Adrenal gland (tissue), 9 donors: ENCODE measurements at regions not wholly inside any gene's neighbourhood (a gene's known extent, or its start where the extent isn't known, plus 50 kb on each side); places are given as distances from the start of the nearest gene placed in this dataset.
"Not testable (repeated sequence)": the region's sequence is repeated elsewhere in the genome, so short reads cannot be mapped to it uniquely, and the experiment has no call there.

Source experiments
- DNase-seq, 7 donors: peaks; one replicate each; pipeline ENCODE4 v3.0.0-alpha.2; 2019 to 2020
- H3K27ac ChIP-seq, 5 donors: fragments of 200-600 bp; sonication (generic) in 4 of 5; 1 replicate in 3 of 5; 2 replicates in 2 of 5; pipeline versions ENCODE4 v1.5.1 to v1.8.0; 2016 to 2020; ENCODE audit warnings: mild to moderate bottlenecking in 1 of 5
- H3K27me3 ChIP-seq: fragments of 200-600 bp; 2 replicates; pipeline ENCODE4 v1.8.0; 2021
- H3K36me3 ChIP-seq, 2 donors: fragments of 200-600 bp; replicated peaks in 1 of 2; 1 replicate in 1 of 2; 2 replicates in 1 of 2; pipeline versions ENCODE4 v1.5.1 to v1.8.0; 2018 to 2022
- H3K4me1 ChIP-seq, 2 donors: fragments of 200-600 bp; replicated peaks in 1 of 2; 1 replicate in 1 of 2; 2 replicates in 1 of 2; pipeline versions ENCODE4 v1.5.1 to v1.8.0; 2018 to 2021
- H3K4me3 ChIP-seq, 4 donors: fragments of 200-600 bp; sonication (generic) in 3 of 4; one replicate each; pipeline ENCODE4 v1.5.1; 2016 to 2018
- H3K9me3 ChIP-seq, 3 donors: fragments of 200-600 bp; sonication (generic) in 1 of 3; replicated peaks in 1 of 3; 1 replicate in 2 of 3; 2 replicates in 1 of 3; pipeline versions ENCODE4 v1.5.1 to v1.8.0; 2016 to 2021
- CTCF ChIP-seq, 6 experiments: fragments of 450-650 bp in 4 of 6; fragments of 200-600 bp in 2 of 6; sonication (generic) in 1 of 6; IDR thresholded peaks; 1 replicate in 5 of 6; 2 replicates in 1 of 6; pipeline versions ENCODE4 v1.5.1 to v1.8.0; 2016 to 2021; ENCODE audit warnings: antibody characterized with exemption in 6 of 6, mild to moderate bottlenecking in 2 of 6, moderate library complexity in 1 of 6
- POLR2A ChIP-seq, 2 donors: fragments of 450-650 bp; IDR thresholded peaks; one replicate each; pipeline ENCODE4 v1.6.1; 2017; ENCODE audit warnings: antibody characterized with exemption in 2 of 2, mild to moderate bottlenecking in 2 of 2, moderate library complexity in 1 of 2
- WGBS, 4 donors: extraction: QIAGEN DNeasy Blood & Tissue Kit in 2 of 4; methylation state at CpG; one replicate each; pipeline versions ENCODE4 v1.1.5 to v1.1.7; 2013 to 2017; 5-methylcytosine and 5-hydroxymethylcytosine counted together
- intact Hi-C, 2 donors: fragments of 100-400 bp; cut with DNase I; formaldehyde crosslinking; loops; one replicate each; pipeline versions ENCODE4 v1.14.1 to v1.15.0; 2022 to 2023
- donor health status: healthy with polysubstance abuse.
- donor health status: Bipolar disorder and iron deficiency.
- donor health status: DM: yes; HTN: yes; CAD: no.
- donor health status: DM: no; HTN: no; CAD: no.
- donor health status: DM: no; HTN: no; CAD: no.

- H3K9me3 ChIP-seq = no peaks in the 10 kb centered on the region
- intact Hi-C loops = no loop called here
- TF ChIP-seq POLR2A (IDR thresholded peaks at IDR 0.05) = no peak
- H3K4me1 ChIP-seq = no peaks in the 10 kb centered on the region
- H3K36me3 ChIP-seq = no peaks in the 10 kb centered on the region
- no peak overlapping the region for H3K4me3 ChIP-seq
- no peak overlapping the region for H3K27ac ChIP-seq
- no peaks in the 10 kb centered on the region for H3K27me3 ChIP-seq
- no peak for DNase-seq
These were observed 155.4 kb downstream of the SEC23IP start for GRCh38 chr10:120047926-120048325.

- intact Hi-C loops = no loop called here
- H3K4me1 ChIP-seq = no peaks in the 10 kb centered on the region
- no peak for DNase-seq
- H3K27me3 ChIP-seq = no peaks in the 10 kb centered on the region
- TF ChIP-seq CTCF (IDR thresholded peaks at IDR 0.05) (no peak), POLR2A (IDR thresholded peaks at IDR 0.05) (no peak)
- no peaks in the 10 kb centered on the region for H3K9me3 ChIP-seq
- no peaks in the 10 kb centered on the region for H3K36me3 ChIP-seq
- WGBS, 4 donors = 35 to 69% (median 63%) methylated on average over 1 of the region's 1 CpG
- no peak overlapping the region for H3K4me3 ChIP-seq
- no peak overlapping the region for H3K27ac ChIP-seq
These were observed 155.9 kb downstream of the SEC23IP start for GRCh38 chr10:120048391-120048790.

- no peak for DNase-seq
- H3K9me3 ChIP-seq = no peaks in the 10 kb centered on the region
- no peaks in the 10 kb centered on the region for H3K36me3 ChIP-seq
- 71 to 83% (median 73%) methylated on average over 6 of the region's 6 CpGs for WGBS, 4 donors
- no peak for TF ChIP-seq POLR2A (IDR thresholded peaks at IDR 0.05)
- no peak for TF ChIP-seq CTCF (IDR thresholded peaks at IDR 0.05)
- H3K4me1 ChIP-seq = no peaks in the 10 kb centered on the region
- no peaks in the 10 kb centered on the region for H3K27me3 ChIP-seq
- no peak overlapping the region for H3K27ac ChIP-seq
- no peak overlapping the region for H3K4me3 ChIP-seq
- intact Hi-C loops = no loop called here
These were observed 159.1 kb downstream of the SEC23IP start for GRCh38 chr10:120051671-120052070.

- H3K27ac ChIP-seq = no peak overlapping the region
- no peak for DNase-seq
- WGBS, 4 donors = 27 to 64% (median 52%) methylated on average over 1 of the region's 1 CpG
- TF ChIP-seq CTCF (IDR thresholded peaks at IDR 0.05) = no peak
- TF ChIP-seq POLR2A (IDR thresholded peaks at IDR 0.05) = no peak
- intact Hi-C loops = no loop called here
- H3K27me3 ChIP-seq = no peaks in the 10 kb centered on the region
- H3K36me3 ChIP-seq = no peaks in the 10 kb centered on the region
- H3K9me3 ChIP-seq = no peaks in the 10 kb centered on the region
- no peaks in the 10 kb centered on the region for H3K4me1 ChIP-seq
- H3K4me3 ChIP-seq = no peak overlapping the region
These were observed 160.6 kb downstream of the SEC23IP start for GRCh38 chr10:120052964-120053702.

- DNase-seq, H3K9me3 ChIP-seq, H3K27ac ChIP-seq, H3K4me3 ChIP-seq, H3K36me3 ChIP-seq, H3K4me1 ChIP-seq, H3K27me3 ChIP-seq, intact Hi-C loops: not testable (repeated sequence)
- 88 to 94% (median 92%) methylated on average over 5 of the region's 5 CpGs for WGBS, 4 donors
These were observed 167.3 kb downstream of the SEC23IP start for GRCh38 chr10:120059790-120060189.
